Hippocampal formation (tissue), 2 donors: ENCODE measurements at regions not wholly inside any gene's neighbourhood (a gene's known extent, or its start where the extent isn't known, plus 50 kb on each side); places are given as distances from the start of the nearest gene placed in this dataset.
"Not testable (repeated sequence)": the region's sequence is repeated elsewhere in the genome, so short reads cannot be mapped to it uniquely, and the experiment has no call there.

Experiments used
- DNase-seq, 2 donors: peaks; one replicate each; lab custom pipeline; 2025; lab: John Stamatoyannopoulos, UW

- DNase-seq = no peak
Observed at GRCh38 chr2:7525746-7526145, 608.5 kb downstream of the RNF144A start.

GRCh38 chr2:7527165-7527722 lies 610.0 kb downstream of the RNF144A start:
- no peak for DNase-seq

GRCh38 chr2:7530001-7530400 lies 612.8 kb downstream of the RNF144A start:
- DNase-seq = no peak

- no peak for DNase-seq
Observed at GRCh38 chr2:7539077-7539476, 621.9 kb downstream of the RNF144A start.

DNA sequence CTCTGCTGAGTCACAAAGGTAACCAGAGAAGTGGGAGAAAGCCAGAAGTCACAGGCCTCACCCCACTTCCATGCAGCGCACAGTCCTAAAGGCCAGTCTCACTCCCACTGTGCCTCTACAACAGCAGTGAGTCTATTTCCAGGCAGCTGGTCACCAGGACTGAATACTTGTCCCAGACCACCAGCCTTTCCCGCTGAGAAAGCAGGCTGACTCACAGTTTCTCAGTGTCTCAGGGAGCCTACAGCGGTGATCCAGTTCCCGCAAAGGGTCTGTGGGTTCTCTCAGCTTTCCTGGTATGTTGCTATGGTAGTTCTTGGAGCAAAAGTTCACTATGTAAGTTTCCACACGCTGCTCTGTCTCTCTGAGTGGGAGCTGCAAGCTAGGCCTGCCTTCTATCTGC lies 622.5 kb downstream of the RNF144A start:
- DNase-seq = no peak

GRCh38 chr2:7552825-7553570 lies 635.8 kb downstream of the RNF144A start:
- no peak for DNase-seq

GRCh38 chr2:7555260-7555659 lies 638.0 kb downstream of the RNF144A start:
- DNase-seq = no peak

- DNase-seq = no peak
Observed at GRCh38 chr2:7557376-7557775, 640.2 kb downstream of the RNF144A start.

DNA sequence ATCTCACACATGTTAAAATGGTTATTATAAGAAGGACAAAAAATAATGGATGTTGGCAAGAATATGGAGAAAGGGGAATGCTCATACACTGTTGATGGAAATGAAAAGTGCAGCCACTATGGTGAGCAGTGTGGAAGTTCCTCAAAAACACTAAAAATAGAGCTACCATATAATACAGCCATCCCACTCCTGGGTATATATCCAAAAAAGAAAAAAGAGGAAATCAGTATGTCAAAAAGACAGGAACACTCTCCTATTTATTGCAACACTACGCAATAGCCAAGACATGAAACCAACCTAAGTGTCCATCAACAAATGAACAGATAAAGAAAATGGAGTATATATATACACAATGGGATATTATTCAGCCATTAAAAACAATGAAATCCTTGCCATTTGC lies 642.6 kb downstream of the RNF144A start:
- no peak for DNase-seq

GRCh38 chr2:7566382-7566881 lies 649.2 kb downstream of the RNF144A start:
- DNase-seq = no peak

DNA sequence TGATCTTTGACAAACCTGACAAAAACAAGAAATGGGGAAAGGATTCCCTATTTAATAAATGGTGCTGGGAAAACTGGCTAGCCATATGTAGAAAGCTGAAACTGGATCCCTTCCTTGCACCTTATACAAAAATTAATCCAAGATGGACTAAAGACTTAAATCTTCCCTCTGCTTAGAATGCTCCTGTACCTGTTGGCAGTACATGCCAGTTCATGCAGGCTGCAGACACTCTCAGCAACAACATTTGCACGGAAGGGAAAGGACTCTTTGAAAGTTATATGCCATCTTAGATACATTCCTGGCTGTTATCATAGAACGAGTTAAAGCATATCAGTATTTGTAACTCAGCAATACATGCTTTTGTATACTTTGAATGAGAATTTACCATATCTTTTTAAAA lies 649.9 kb downstream of the RNF144A start:
- not testable (repeated sequence) for DNase-seq

- no peak for DNase-seq
Observed at GRCh38 chr2:7567646-7568045, 650.4 kb downstream of the RNF144A start.

DNA sequence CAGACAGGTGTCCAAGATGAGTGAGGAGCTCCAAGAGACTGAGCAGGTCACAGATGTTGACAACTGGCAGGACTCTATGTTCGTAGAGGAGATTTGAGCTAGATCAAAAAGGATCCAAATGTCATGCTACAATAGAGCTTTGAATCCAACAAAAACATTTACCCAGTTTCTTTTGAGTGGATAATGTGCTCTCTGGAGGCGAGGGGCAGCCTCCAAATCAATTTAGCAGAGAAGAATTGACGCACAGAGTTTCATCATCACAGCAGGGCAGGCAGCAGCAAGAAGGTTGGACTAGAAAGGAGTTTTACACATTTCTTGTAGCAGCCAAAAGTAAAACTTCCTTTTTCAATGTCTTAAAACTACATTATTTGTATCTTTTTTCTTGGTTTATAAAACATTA lies 653.0 kb downstream of the RNF144A start:
- DNase-seq = no peak

GRCh38 chr2:7571701-7572100 lies 654.5 kb downstream of the RNF144A start:
- DNase-seq = no peak

DNA sequence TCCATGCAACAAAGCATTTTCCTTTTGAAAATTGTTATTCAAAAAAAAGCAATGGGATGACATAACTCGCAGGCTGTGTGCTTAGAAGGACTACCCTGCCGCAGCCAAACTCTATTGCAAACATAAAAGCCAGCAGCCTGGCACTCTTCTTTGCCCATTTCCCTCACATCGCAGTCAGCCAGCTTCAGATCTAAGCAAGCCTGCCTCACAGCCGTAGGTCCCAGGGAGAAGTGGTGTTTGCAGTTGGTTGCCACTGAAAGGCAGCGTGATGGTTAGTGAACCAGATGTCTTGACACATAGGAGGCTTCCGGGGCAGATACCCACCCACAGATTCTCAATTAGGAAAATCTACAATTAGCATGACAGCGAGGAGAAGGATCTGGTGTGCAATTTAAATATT lies 655.2 kb downstream of the RNF144A start:
- DNase-seq = peak in 1 of 2 donors; percentile 28

DNA sequence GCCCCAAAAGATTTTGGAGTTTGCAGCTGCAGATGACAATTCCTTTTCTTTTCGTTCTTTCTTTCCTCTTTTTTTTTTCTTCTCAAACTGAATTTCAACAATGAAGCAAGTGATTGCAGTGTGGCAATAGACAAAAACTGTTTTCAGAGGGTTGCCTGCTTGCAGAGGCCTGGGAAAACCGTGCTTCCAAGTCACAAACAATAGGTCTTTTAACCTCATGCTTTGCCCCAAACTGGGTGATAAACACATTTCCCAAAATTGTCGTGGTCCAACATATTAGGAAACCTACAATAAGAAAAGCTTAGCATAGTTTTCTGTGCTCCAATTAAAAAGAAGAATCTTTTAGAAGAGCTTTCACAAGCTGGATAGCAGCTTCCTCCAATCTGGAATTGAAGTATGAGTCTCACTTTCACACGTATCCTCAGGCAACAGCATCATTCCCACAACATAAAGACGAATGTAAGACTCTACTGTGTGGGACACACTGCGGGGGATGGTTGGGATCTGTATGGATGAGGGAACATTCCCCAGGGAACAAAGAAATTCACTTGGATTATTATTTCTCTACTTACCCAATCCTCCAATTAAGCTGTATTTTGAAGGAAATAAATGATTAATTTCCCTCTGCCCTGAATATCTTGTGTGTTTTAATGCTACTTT lies 656.1 kb downstream of the RNF144A start:
- peak in 1 of 2 donors; percentile 1 for DNase-seq

DNA sequence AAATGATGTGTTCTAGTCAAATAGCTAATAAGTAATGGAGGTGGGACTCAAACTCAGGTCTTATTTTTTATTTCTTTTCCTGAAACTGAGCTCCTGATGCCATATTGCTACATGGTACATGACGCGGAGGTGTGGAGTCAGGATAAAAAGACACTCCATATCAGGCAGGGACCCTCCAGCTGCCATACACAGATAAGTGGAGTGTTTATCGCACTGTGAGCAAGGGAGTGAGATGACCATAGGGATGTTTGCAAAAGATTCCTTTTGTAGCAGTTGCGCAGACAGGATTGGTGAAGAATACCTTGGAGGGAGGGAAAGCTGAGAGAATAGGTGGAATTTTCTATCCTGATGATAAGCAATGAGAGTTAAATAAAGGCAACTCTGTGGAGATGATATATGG lies 657.2 kb downstream of the RNF144A start:
- no peak for DNase-seq

GRCh38 chr2:7577769-7578168 lies 660.6 kb downstream of the RNF144A start:
- DNase-seq = no peak

GRCh38 chr2:7584017-7584416 lies 666.8 kb downstream of the RNF144A start:
- DNase-seq = no peak

DNA sequence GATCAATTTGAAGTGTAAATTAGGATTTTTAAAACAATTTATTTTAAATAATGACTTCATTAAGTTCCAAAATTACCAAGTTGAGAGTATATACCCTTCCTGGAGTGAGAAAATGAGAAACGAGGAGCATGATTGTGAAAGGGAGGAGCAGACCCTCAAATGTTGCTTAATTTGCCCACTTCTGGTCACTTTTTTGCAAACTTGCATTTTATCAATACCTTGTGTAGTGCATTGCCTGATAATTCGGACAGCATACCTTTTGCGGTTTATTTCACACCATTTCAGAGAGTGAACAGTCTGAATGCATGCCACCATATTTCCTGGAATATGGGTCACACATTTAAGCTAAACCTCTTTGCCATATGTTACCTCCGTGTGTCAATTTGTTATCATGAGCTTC lies 669.7 kb downstream of the RNF144A start:
- DNase-seq = no peak

GRCh38 chr2:7588295-7588694 lies 671.1 kb downstream of the RNF144A start:
- no peak for DNase-seq

DNA sequence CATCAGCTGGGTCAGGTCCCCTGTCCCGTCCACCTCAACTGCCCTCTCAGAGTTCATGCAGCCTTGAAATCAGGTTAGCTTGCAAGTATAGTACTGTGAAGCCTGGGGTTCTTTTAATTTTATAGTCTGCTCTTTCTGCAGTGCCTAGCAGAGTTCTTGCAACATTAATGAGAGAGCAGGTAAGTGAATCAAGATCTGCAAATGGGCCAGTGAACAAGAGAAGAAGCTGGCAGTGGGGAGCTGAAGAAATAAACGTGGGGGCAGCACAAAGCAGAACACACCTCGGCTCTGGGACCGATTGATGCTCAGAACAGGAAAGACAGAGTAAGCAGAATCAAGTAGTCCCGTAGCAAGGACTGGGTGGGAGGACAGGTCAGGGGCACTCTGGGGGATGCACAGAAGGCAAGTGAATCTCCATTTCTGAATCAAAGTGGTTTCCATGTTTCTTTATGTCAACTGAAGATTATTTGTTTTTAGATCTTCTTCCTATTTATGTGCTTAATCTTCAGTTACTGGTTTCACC lies 675.5 kb downstream of the RNF144A start:
- no peak for DNase-seq

GRCh38 chr2:7593360-7593759 lies 676.1 kb downstream of the RNF144A start:
- DNase-seq = no peak
